ENCODE measurements at regions not wholly inside any gene's neighbourhood (a gene's known extent, or its start where the extent isn't known, plus 50 kb on each side); places are given as distances from the start of the nearest gene placed in this dataset.

GRCh38 chr5:116764941-116765340 is 190.3 kb upstream of the SEMA6A start:
- Histone ChIP-seq H2AFZ (ENCODE audit: control insufficient read depth, low read length) (no peak overlapping the region), H3K27ac (ENCODE audit: control insufficient read depth, insufficient read depth, low read length) (no peak overlapping the region), H3K9me3 (ENCODE audit: control insufficient read depth, low read depth, low read length) (no peaks in the 10 kb centered on the region), H3K9ac (ENCODE audit: control insufficient read depth, extremely low read depth, insufficient read depth, low read length) (no peak overlapping the region), H3K79me2 (ENCODE audit: control insufficient read depth, insufficient read depth, low read length) (no peaks in the 10 kb centered on the region), H3K4me3 (ENCODE audit: control insufficient read depth in 2 of 3, extremely low read depth in 1 of 3, insufficient read depth in 2 of 3, low read depth in 1 of 3, low read length in 3 of 3) (no peak overlapping the region), H3K4me1 (ENCODE audit: control insufficient read depth, extremely low read depth, insufficient read depth, low read length) (no peaks in the 10 kb centered on the region), H3K27me3 (ENCODE audit: control insufficient read depth, extremely low read depth, insufficient read depth, low read length) (no peaks in the 10 kb centered on the region), H3K4me2 (ENCODE audit: control insufficient read depth, extremely low read depth, insufficient read depth, low read depth, low read length) (no peak overlapping the region), H3K9me1 (ENCODE audit: control insufficient read depth, extremely low read depth, insufficient read depth, low read length) (no peaks in the 10 kb centered on the region), H4K20me1 (ENCODE audit: control insufficient read depth, extremely low read depth, insufficient read depth, low read length) (no peaks in the 10 kb centered on the region), H3K36me3 (ENCODE audit: control insufficient read depth in 2 of 2, extremely low read depth in 1 of 2, insufficient read depth in 2 of 2, low read length in 2 of 2) (no peaks in the 10 kb centered on the region)
- DNase-seq (ENCODE audit: low read depth, low spot score) (no peak), FAIRE-seq (no peak)
- TF ChIP-seq EZH2 (IDR thresholded peaks at IDR 0.05; ENCODE audit: low read length) = no peak
- no peak for TF ChIP-seq CTCF (optimal IDR thresholded peaks at IDR 0.05 in 1 of 3, IDR thresholded peaks at IDR 0.05 in 1 of 3, conservative IDR thresholded peaks at IDR 0.05 in 1 of 3; ENCODE audit: extremely low read depth in 1 of 3, insufficient read depth in 2 of 3, low read length in 3 of 3)
- dilution Hi-C loops (cut with MboI; ENCODE audit: extremely low pct_ligation_motif_present, low sequenced_read_pairs) = no loop called here

- H3K9me3 ChIP-seq (ENCODE audit: control insufficient read depth, low read depth, low read length) = no peaks in the 10 kb centered on the region
- peak overlapping the region; percentile 17 for H3K4me2 ChIP-seq (ENCODE audit: control insufficient read depth, extremely low read depth, insufficient read depth, low read depth, low read length)
- H2AFZ ChIP-seq (ENCODE audit: control insufficient read depth, low read length) = peak overlapping the region; percentile 8
- TF ChIP-seq CTCF (optimal IDR thresholded peaks at IDR 0.05 in 1 of 3, IDR thresholded peaks at IDR 0.05 in 1 of 3, conservative IDR thresholded peaks at IDR 0.05 in 1 of 3; ENCODE audit: extremely low read depth in 1 of 3, insufficient read depth in 2 of 3, low read length in 3 of 3) = no peak
- TF ChIP-seq EZH2 (IDR thresholded peaks at IDR 0.05; ENCODE audit: low read length) = no peak
- peak overlapping the region; percentile 28 for H3K27ac ChIP-seq (ENCODE audit: control insufficient read depth, insufficient read depth, low read length)
- no peak overlapping the region for H3K9ac ChIP-seq (ENCODE audit: control insufficient read depth, extremely low read depth, insufficient read depth, low read length)
- H3K9me1 ChIP-seq (ENCODE audit: control insufficient read depth, extremely low read depth, insufficient read depth, low read length) = no peaks in the 10 kb centered on the region
- no peaks in the 10 kb centered on the region for H3K79me2 ChIP-seq (ENCODE audit: control insufficient read depth, insufficient read depth, low read length)
- dilution Hi-C loops (cut with MboI; ENCODE audit: extremely low pct_ligation_motif_present, low sequenced_read_pairs) = no loop called here
- H3K4me1 ChIP-seq (ENCODE audit: control insufficient read depth, extremely low read depth, insufficient read depth, low read length) = no peaks in the 10 kb centered on the region
- DNase-seq (ENCODE audit: low read depth, low spot score) (peak; percentile 73), FAIRE-seq (peak; percentile 44)
- H3K27me3 ChIP-seq (ENCODE audit: control insufficient read depth, extremely low read depth, insufficient read depth, low read length) = no peaks in the 10 kb centered on the region
- H4K20me1 ChIP-seq (ENCODE audit: control insufficient read depth, extremely low read depth, insufficient read depth, low read length) = no peaks in the 10 kb centered on the region
- H3K4me3 ChIP-seq (ENCODE audit: control insufficient read depth in 2 of 3, extremely low read depth in 1 of 3, insufficient read depth in 2 of 3, low read depth in 1 of 3, low read length in 3 of 3) = no peak overlapping the region
- no peaks in the 10 kb centered on the region for H3K36me3 ChIP-seq (ENCODE audit: control insufficient read depth in 2 of 2, extremely low read depth in 1 of 2, insufficient read depth in 2 of 2, low read length in 2 of 2)
These were observed 189.6 kb upstream of the SEMA6A start for GRCh38 chr5:116763987-116764866.

Measured in keratinocyte (primary cell).